NCI-H1092 (cell line): ENCODE measurements at regions not wholly inside any gene's neighbourhood (a gene's known extent, or its start where the extent isn't known, plus 50 kb on each side); places are given as distances from the start of the nearest gene placed in this dataset.
"Not testable (repeated sequence)": the region's sequence is repeated elsewhere in the genome, so short reads cannot be mapped to it uniquely, and the experiment has no call there.

Source experiments
- DNase-seq: peaks from one replicate; lab custom pipeline; 2025; lab: John Stamatoyannopoulos, UW

GRCh38 chr1:79302380-79302930 is 295.9 kb upstream of the ADGRL4 start:
- DNase-seq: no peak

GRCh38 chr1:79295967-79296366 is 289.4 kb upstream of the ADGRL4 start:
- no peak for DNase-seq

GRCh38 chr1:79293611-79294010 is 287.1 kb upstream of the ADGRL4 start:
- DNase-seq: no peak

- no peak for DNase-seq
Observed at GRCh38 chr1:79290927-79291474, 284.5 kb upstream of the ADGRL4 start.

GRCh38 chr1:79287982-79288381 is 281.5 kb upstream of the ADGRL4 start:
- DNase-seq: no peak

- no peak for DNase-seq
Observed at GRCh38 chr1:79285667-79286066, 279.1 kb upstream of the ADGRL4 start.

- no peak for DNase-seq
Observed at GRCh38 chr1:79283451-79283850, 276.9 kb upstream of the ADGRL4 start.

- DNase-seq: no peak
Observed at GRCh38 chr1:79281442-79281841, 274.9 kb upstream of the ADGRL4 start.

- DNase-seq: no peak
Observed at GRCh38 chr1:79271759-79272158, 265.2 kb upstream of the ADGRL4 start.

- no peak for DNase-seq
Observed at GRCh38 chr1:79264975-79265818, 258.7 kb upstream of the ADGRL4 start.

- DNase-seq: no peak
Observed at GRCh38 chr1:79264285-79264684, 257.8 kb upstream of the ADGRL4 start.

GRCh38 chr1:79262745-79263258 is 256.3 kb upstream of the ADGRL4 start:
- DNase-seq: no peak

- DNase-seq: no peak
Observed at GRCh38 chr1:79259390-79260336, 253.1 kb upstream of the ADGRL4 start.

GRCh38 chr1:79255421-79255820 is 248.9 kb upstream of the ADGRL4 start:
- DNase-seq: no peak

- no peak for DNase-seq
Observed at GRCh38 chr1:79252598-79252997, 246.1 kb upstream of the ADGRL4 start.

GRCh38 chr1:79239840-79240239 is 233.3 kb upstream of the ADGRL4 start:
- DNase-seq: no peak

GRCh38 chr1:79235301-79236002 is 228.9 kb upstream of the ADGRL4 start:
- no peak for DNase-seq

- DNase-seq: no peak
Observed at GRCh38 chr1:79232818-79233217, 226.3 kb upstream of the ADGRL4 start.

- not testable (repeated sequence) for DNase-seq
Observed at GRCh38 chr1:79230751-79231150, 224.2 kb upstream of the ADGRL4 start.

GRCh38 chr1:79226963-79227362 is 220.4 kb upstream of the ADGRL4 start:
- no peak for DNase-seq

- no peak for DNase-seq
Observed at GRCh38 chr1:79224537-79224936, 218.0 kb upstream of the ADGRL4 start.
